Common myeloid progenitor, CD34-positive (primary cell): ENCODE measurements at regions not wholly inside any gene's neighbourhood (a gene's known extent, or its start where the extent isn't known, plus 50 kb on each side); places are given as distances from the start of the nearest gene placed in this dataset.
"Not testable (repeated sequence)": the region's sequence is repeated elsewhere in the genome, so short reads cannot be mapped to it uniquely, and the experiment has no call there.

ENCODE experiments used
- CTCF ChIA-PET: fragments of 350-600 bp; sonication (Branson Sonifier 250); formaldehyde crosslinking; loops from one replicate; lab custom pipeline; 2021; ENCODE audit warnings: antibody characterized with exemption; lab: Charles Lee
- POLR2A ChIA-PET: fragments of 350-600 bp; sonication (Branson Sonifier 250); formaldehyde crosslinking; loops from one replicate; lab custom pipeline; 2021; ENCODE audit warnings: antibody characterized with exemption; lab: Charles Lee
- DNase-seq, 3 donors: peaks; one replicate each; pipeline versions ENCODE4 v3.0.0 to v3.0.0-alpha.2; 2013
- H3K27ac ChIP-seq, 2 experiments: 1 replicate in 1 of 2; 2 replicates in 1 of 2; pipeline ENCODE4 v1.7.0; 2013; ENCODE audit warnings: inconsistent platforms in 2 of 2, low read length in 2 of 2, mild to moderate bottlenecking in 2 of 2, low read depth in 1 of 2, moderate library complexity in 1 of 2; ENCODE audit not compliant: severe bottlenecking in 2 of 2, insufficient read depth in 1 of 2, poor library complexity in 1 of 2
- H3K27me3 ChIP-seq, 5 experiments: replicated peaks in 2 of 5; 1 replicate in 3 of 5; 2 replicates in 2 of 5; pipeline versions ENCODE4 v1.6.1 to v1.7.0; 2013; ENCODE audit warnings: low read length in 4 of 5, mild to moderate bottlenecking in 2 of 5, moderate library complexity in 2 of 5, inconsistent platforms in 1 of 5; ENCODE audit not compliant: insufficient read depth in 5 of 5, control insufficient read depth in 4 of 5
- H3K36me3 ChIP-seq, 4 experiments: 1 replicate in 2 of 4; 2 replicates in 2 of 4; pipeline versions ENCODE4 v1.6.1 to v1.7.0; 2013; ENCODE audit warnings: low read length in 3 of 4, control low read depth in 1 of 4, mild to moderate bottlenecking in 1 of 4; ENCODE audit not compliant: control insufficient read depth in 4 of 4, insufficient read depth in 4 of 4
- H3K4me1 ChIP-seq, 4 experiments: 1 replicate in 3 of 4; 2 replicates in 1 of 4; pipeline versions ENCODE4 v1.6.1 to v1.7.1; 2013; ENCODE audit warnings: low read length in 3 of 4, mild to moderate bottlenecking in 3 of 4, control low read depth in 1 of 4, inconsistent platforms in 1 of 4, moderate library complexity in 1 of 4; ENCODE audit not compliant: control insufficient read depth in 4 of 4, insufficient read depth in 4 of 4; ENCODE audit errors: control extremely low read depth in 1 of 4
- H3K4me3 ChIP-seq, 7 experiments: 1 replicate in 4 of 7; 2 replicates in 3 of 7; pipeline versions ENCODE4 v1.5.1 to v1.7.0; 2013; ENCODE audit warnings: mild to moderate bottlenecking in 7 of 7, low read length in 6 of 7, moderate library complexity in 6 of 7, inconsistent platforms in 2 of 7, low read depth in 2 of 7, control low read depth in 1 of 7; ENCODE audit not compliant: insufficient read depth in 4 of 7, control insufficient read depth in 1 of 7; ENCODE audit errors: extremely low read depth in 1 of 7
- H3K9me3 ChIP-seq, 5 experiments: 1 replicate in 4 of 5; 2 replicates in 1 of 5; pipeline versions ENCODE4 v1.6.1 to v1.7.1; 2013; ENCODE audit warnings: low read length in 4 of 5, mild to moderate bottlenecking in 2 of 5, inconsistent platforms in 1 of 5, low read depth in 1 of 5, moderate library complexity in 1 of 5; ENCODE audit not compliant: control insufficient read depth in 4 of 5, insufficient read depth in 2 of 5; ENCODE audit errors: control extremely low read depth in 1 of 5
- WGBS: methylation state at CpG from one replicate; pipeline ENCODE4 v1.1.5; 2013; ENCODE audit not compliant: insufficient coverage; 5-methylcytosine and 5-hydroxymethylcytosine counted together

DNA sequence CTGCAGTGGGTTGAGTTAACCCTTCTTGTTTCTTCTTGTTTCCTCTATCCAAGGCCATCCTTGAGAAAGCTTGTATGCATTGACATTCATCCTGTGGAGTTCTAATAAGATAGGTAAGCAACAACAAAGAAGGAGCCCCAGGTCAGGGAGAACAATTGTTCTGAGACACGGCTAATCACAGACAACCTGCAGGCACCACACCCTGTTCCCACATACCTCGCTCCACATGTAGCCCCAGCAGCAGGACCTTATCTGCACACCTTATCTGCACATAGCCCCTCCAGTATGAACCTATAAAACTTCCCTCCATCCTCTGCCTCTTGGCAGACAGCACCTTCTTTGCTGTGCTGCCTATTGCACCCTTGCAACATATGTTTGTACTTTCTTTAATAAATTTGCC, 129.1 kb downstream of the MSL3 start:
- no peak for DNase-seq
- no peaks in the 10 kb centered on the region for H3K36me3 ChIP-seq
- H3K27ac ChIP-seq: no peak overlapping the region
- CTCF ChIA-PET: interaction anchor here (0.6 kb wide), 1 partner anchor 98 kb away, joined by 3 read pairs; no protein-coding TSS in a partner anchor
- WGBS: 100% methylated on average over 1 of the region's 2 CpGs
- H3K9me3 ChIP-seq: no peaks in the 10 kb centered on the region
- peaks cover 0 to 4% (median 1%) of the 10 kb centered on the region in 4 experiments for H3K4me1 ChIP-seq
- POLR2A ChIA-PET: interaction anchor here (0.7 kb wide), 1 partner anchor 124 kb away, joined by 3 read pairs; no protein-coding TSS in a partner anchor
- H3K27me3 ChIP-seq: no peaks in the 10 kb centered on the region
- H3K4me3 ChIP-seq: no peak overlapping the region

- H3K9me3 ChIP-seq: no peaks in the 10 kb centered on the region
- no peaks in the 10 kb centered on the region for H3K27me3 ChIP-seq
- H3K4me1 ChIP-seq: peaks cover 0 to 4% (median 1%) of the 10 kb centered on the region in 4 experiments
- H3K36me3 ChIP-seq: no peaks in the 10 kb centered on the region
- no peak for DNase-seq
- CTCF ChIA-PET: no interaction called here
- no peak overlapping the region for H3K27ac ChIP-seq
- POLR2A ChIA-PET: no interaction called here
- H3K4me3 ChIP-seq: no peak overlapping the region
Observed at GRCh38 chrX:11888421-11888820, 130.4 kb downstream of the MSL3 start.

- H3K27me3 ChIP-seq: no peaks in the 10 kb centered on the region
- no peaks in the 10 kb centered on the region for H3K36me3 ChIP-seq
- no peak overlapping the region for H3K4me3 ChIP-seq
- no peak for DNase-seq
- H3K27ac ChIP-seq: no peak overlapping the region
- POLR2A ChIA-PET: no interaction called here
- no peaks in the 10 kb centered on the region for H3K9me3 ChIP-seq
- CTCF ChIA-PET: interaction anchor here (2.5 kb wide), 1 partner anchor 11 kb away, joined by 10 read pairs; no protein-coding TSS in a partner anchor
- H3K4me1 ChIP-seq: peaks cover 0 to 4% (median 1%) of the 10 kb centered on the region in 4 experiments
Observed at GRCh38 chrX:11889791-11890190, 131.8 kb downstream of the MSL3 start.

GRCh38 chrX:11890836-11891514, 132.9 kb downstream of the MSL3 start:
- peak in 2 of 3 donors; percentile 28 to 44 for DNase-seq
- Histone ChIP-seq H3K27ac (no peak overlapping the region), H3K4me1 (peaks cover 0 to 4% (median 1%) of the 10 kb centered on the region in 4 experiments), H3K4me3 (no peak overlapping the region), H3K9me3 (no peaks in the 10 kb centered on the region), H3K27me3 (no peaks in the 10 kb centered on the region), H3K36me3 (no peaks in the 10 kb centered on the region)
- WGBS: 71% methylated on average over 5 of the region's 6 CpGs
- ChIA-PET CTCF (interaction anchor here (0.7 to 2.5 kb wide), 2 partner anchors 12 to 104 kb away, joined by 3 to 10 read pairs; no protein-coding TSS in a partner anchor), POLR2A (no interaction called here)

- WGBS: 75% methylated on average over 2 of the region's 3 CpGs
- no peak for DNase-seq
- no peak overlapping the region for H3K27ac ChIP-seq
- peaks cover 0 to 4% (median 1%) of the 10 kb centered on the region in 4 experiments for H3K4me1 ChIP-seq
- no peaks in the 10 kb centered on the region for H3K27me3 ChIP-seq
- ChIA-PET POLR2A (no interaction called here), CTCF (no interaction called here)
- H3K9me3 ChIP-seq: peaks cover 0 to 3% (median 0%) of the 10 kb centered on the region in 5 experiments
- H3K4me3 ChIP-seq: no peak overlapping the region
- H3K36me3 ChIP-seq: no peaks in the 10 kb centered on the region
Observed at GRCh38 chrX:11893933-11894710, 136.1 kb downstream of the MSL3 start.

- WGBS: 33% methylated on average over 1 of the region's 2 CpGs
- H3K27ac ChIP-seq: no peak overlapping the region
- H3K4me1 ChIP-seq: no peaks in the 10 kb centered on the region
- no peak overlapping the region for H3K4me3 ChIP-seq
- ChIA-PET CTCF (no interaction called here), POLR2A (no interaction called here)
- H3K9me3 ChIP-seq: peaks cover 0 to 3% (median 0%) of the 10 kb centered on the region in 5 experiments
- peaks cover 0 to 6% (median 0%) of the 10 kb centered on the region in 5 experiments for H3K27me3 ChIP-seq
- DNase-seq: peak in 2 of 3 donors; percentile 19 to 47
- no peaks in the 10 kb centered on the region for H3K36me3 ChIP-seq
Observed at GRCh38 chrX:11899091-11899490, 141.1 kb downstream of the MSL3 start.

- H3K4me1 ChIP-seq, H3K9me3 ChIP-seq, H3K36me3 ChIP-seq, H3K4me3 ChIP-seq, CTCF ChIA-PET, DNase-seq, POLR2A ChIA-PET, H3K27ac ChIP-seq, H3K27me3 ChIP-seq: not testable (repeated sequence)
- WGBS: 92% methylated on average over 2 of the region's 3 CpGs
Observed at GRCh38 chrX:11905933-11906332, 147.9 kb downstream of the MSL3 start.
